ENCODE measurements at regions not wholly inside any gene's neighbourhood (a gene's known extent, or its start where the extent isn't known, plus 50 kb on each side); places are given as distances from the start of the nearest gene placed in this dataset.
"Not testable (repeated sequence)": the region's sequence is repeated elsewhere in the genome, so short reads cannot be mapped to it uniquely, and the experiment has no call there.

DNA sequence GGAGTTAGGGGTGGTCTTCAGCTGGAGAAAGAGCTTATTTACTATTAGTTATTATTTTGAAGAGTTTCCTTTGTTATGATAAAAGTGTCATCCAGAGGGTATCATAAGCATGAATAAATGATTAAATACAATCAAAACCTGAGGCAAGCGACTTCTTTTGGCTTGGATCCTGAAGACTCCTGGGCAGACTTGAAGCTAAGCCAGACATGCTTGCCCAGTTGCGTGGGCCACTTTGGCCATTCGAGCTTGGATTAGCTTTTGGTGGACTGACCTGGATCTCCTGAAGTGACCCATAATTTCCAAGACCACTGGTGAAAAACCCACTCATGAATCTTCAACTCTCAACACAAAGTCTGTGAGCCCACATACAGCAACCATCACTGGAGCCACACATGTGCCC lies 335.8 kb downstream of the NR2F1-AS1 start:
- DNase-seq, result no peak
- in situ Hi-C loops (cut with MboI; ENCODE audit: low pct_unique_long_range_greater_than_20kb, low sequenced_read_pairs), result no loop called here

DNA sequence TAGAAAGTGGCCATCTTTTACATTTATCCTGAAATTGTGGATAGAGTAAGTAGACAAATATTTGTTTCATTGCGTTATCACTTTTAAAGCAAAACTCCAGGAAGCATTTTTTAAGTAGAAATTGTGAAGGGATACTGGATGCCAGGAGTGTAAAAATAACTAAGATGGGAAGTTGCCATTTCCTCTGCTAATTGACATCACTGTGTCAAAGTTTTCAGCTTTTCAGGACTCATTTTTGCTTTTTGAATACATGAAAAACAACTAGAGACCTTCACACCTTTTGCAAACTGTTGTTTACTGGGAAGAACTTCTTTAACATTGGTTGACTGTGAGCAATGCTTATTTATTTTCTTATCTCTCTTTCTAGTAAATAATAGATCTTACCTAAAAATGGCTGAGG lies 337.5 kb downstream of the NR2F1-AS1 start:
- DNase-seq, result no peak
- in situ Hi-C loops (cut with MboI; ENCODE audit: low pct_unique_long_range_greater_than_20kb, low sequenced_read_pairs), result no loop called here

DNA sequence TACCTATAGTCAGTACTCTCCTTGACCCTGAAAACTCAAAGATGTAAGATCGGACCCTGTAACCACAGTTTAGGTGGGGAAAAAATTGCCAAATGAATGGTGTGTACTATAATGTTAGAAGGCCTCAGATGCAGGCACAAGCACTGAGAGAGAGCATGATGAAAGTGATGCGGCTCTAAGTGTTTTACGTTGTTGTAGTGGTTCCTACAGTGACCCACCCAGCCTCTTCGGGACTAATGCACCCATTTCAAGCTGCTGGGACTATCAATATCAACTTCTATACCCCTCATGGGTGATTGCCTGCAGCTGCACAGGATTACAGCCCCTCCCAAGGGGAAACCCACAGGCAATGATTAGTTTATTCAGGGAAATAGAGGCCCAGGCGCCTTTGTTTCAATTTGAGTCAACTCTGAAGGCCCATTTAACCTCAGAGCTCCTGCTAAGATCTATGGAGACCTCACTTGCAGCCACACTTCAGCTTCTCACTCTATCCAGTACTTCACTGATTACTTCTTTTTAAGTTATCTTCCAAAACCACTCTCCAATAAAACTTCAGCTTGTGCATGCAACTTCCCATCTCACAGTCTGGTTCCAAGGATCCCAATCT lies 340.7 kb downstream of the NR2F1-AS1 start:
- in situ Hi-C loops (cut with MboI; ENCODE audit: low pct_unique_long_range_greater_than_20kb, low sequenced_read_pairs), result no loop called here
- DNase-seq, result no peak

DNA sequence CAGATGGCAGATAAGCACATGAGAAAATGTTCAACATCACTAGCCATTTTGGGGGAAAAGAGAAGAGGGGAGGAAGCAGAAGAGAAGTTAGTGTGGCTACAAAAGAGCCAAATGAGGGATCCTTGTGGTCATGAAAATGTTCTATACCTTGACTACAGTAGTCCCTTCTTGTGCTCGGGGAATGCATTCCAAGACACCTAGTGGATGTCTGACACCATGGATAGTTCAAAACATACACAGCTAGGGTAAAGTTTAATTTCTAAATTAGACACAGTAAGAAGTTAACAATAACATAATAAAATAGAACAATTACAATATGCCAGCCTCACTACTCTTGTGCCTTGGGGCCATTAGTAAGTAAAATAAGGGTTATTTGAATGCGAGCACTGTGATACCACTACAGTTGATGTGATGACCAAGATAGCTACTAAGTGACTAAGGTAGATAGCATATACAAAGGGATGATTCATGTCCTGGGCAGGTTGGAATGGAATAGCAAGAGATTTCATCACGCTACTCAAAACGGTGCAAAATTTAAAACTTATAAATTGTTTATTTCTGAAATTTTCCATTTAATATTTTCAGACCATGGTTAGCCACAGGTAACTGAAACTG lies 344.1 kb downstream of the NR2F1-AS1 start:
- in situ Hi-C loops (cut with MboI; ENCODE audit: low pct_unique_long_range_greater_than_20kb, low sequenced_read_pairs), result no loop called here
- no peak for DNase-seq

DNA sequence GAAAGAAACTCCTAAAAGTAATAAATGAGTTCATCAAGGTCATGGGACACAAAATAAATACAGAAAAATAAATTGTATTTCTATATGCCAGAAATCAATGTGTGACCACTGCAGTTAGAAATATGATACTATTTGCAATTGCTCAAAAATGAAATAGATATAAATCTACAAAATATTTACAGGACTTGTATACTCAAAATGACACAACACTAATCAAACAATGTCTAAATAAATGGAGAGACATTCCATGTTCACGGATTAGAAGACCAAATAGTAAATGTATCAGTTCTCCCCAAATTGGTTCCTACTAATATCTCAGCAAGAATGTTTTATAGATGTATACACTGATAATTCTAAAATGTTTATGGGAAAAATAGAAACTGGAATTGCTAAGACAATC lies 345.3 kb downstream of the NR2F1-AS1 start:
- in situ Hi-C loops (cut with MboI; ENCODE audit: low pct_unique_long_range_greater_than_20kb, low sequenced_read_pairs), result no loop called here
- no peak for DNase-seq

GRCh38 chr5:93226202-93226735 lies 354.8 kb downstream of the NR2F1-AS1 start:
- in situ Hi-C loops (cut with MboI; ENCODE audit: low pct_unique_long_range_greater_than_20kb, low sequenced_read_pairs), result no loop called here
- DNase-seq, result no peak

DNA sequence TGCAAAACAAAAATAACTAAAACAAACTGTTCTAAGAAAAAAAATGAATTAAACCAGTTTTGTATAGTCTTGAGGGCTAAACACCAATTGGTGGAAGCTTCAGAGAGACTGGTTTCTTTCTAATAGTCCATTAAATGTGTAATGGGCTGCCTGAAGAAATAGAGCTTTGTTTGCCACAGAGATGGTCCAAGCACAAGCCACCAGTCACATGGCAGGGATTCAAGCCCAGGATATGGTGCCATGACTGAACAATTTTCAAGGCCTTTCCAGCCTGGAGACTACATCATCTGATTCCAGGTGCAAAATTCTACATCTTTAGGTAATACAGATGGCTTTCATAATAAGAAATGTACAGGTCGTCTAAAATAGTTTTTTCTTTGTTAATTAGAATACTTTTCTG lies 355.3 kb downstream of the NR2F1-AS1 start:
- DNase-seq, result no peak
- in situ Hi-C loops (cut with MboI; ENCODE audit: low pct_unique_long_range_greater_than_20kb, low sequenced_read_pairs), result no loop called here

DNA sequence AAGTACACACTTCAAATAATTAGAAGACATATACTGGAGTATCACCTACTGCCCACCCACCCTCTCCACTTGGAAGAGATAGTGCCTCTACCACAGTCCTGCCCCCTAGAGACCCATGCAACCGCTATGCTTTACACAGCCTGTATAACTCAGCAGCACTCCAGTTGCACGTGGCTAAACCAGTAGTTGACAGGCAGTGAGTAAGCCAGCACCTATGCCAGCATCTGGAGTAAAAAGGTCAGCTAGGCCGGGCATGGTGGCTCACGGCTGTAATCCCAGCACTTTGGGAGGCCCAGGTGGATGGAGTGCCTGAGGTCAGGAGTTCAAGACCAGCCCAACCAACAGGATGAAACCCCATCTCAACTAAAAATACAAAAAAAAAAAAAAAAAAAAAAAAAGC lies 356.4 kb downstream of the NR2F1-AS1 start:
- no peak for DNase-seq
- in situ Hi-C loops (cut with MboI; ENCODE audit: low pct_unique_long_range_greater_than_20kb, low sequenced_read_pairs), result no loop called here

- in situ Hi-C loops (cut with MboI; ENCODE audit: low pct_unique_long_range_greater_than_20kb, low sequenced_read_pairs), result no loop called here
Observed at GRCh38 chr5:93221773-93222172, 359.2 kb downstream of the NR2F1-AS1 start.

DNA sequence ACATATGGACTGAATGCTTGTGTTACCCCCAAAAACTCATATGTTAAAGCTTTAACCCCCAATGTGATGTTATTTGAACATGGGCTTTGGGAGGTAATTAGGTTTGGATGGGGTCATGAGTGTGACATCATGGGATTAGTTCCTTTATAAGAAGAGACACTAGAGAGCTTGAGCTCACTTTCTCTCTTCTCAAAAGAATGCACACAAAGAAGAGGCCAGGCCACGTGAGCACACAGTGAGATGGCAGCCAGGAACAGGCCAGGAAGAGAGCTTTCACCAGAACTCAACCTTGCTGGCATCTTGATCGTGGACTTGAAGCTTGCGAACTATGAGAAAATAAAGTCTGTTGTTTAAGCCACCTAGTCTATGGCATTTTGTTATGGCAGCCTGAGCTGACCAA lies 360.6 kb downstream of the NR2F1-AS1 start:
- no peak for DNase-seq
- in situ Hi-C loops (cut with MboI; ENCODE audit: low pct_unique_long_range_greater_than_20kb, low sequenced_read_pairs), result no loop called here

More at GRCh38 chr5:93221773-93222172, 359.2 kb downstream of the NR2F1-AS1 start:
- no peak for DNase-seq

GRCh38 chr5:93219641-93220145 lies 361.3 kb downstream of the NR2F1-AS1 start:
- in situ Hi-C loops (cut with MboI; ENCODE audit: low pct_unique_long_range_greater_than_20kb, low sequenced_read_pairs), result no loop called here
- no peak for DNase-seq

DNA sequence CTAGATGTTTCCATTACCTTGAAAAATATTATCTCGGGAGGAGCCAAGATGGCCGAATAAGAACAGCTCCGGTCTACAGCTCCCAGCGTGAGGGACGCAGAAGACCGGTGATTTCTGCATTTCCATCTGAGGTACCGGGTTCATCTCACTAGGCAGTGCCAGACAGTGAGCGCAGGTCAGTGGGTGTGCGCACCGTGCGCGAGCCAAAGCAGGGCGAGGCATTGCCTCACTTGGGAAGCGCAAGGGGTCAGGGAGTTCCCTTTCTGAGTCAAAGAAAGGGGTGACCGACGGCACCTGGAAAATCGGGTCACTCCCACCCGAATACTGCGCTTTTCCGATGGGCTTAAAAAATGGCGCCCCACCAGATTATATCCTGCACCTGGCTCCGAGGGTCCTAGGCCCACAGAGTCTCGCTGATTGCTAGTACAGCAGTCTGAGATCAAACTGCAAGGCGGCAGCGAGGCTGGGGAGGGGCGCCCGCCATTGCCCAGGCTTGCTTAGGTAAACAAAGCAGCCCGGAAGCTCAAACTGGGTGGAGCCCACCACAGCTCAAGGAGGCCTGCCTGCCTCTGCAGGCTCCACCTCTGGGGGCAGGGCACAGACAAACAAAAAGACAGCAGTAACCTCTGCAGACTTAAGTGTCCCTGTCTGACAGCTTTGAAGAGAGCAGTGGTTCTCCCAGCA lies 367.8 kb downstream of the NR2F1-AS1 start:
- DNase-seq; in situ Hi-C loops (cut with MboI; ENCODE audit: low pct_unique_long_range_greater_than_20kb, low sequenced_read_pairs): not testable (repeated sequence)

- in situ Hi-C loops (cut with MboI; ENCODE audit: low pct_unique_long_range_greater_than_20kb, low sequenced_read_pairs), result no loop called here
- DNase-seq, result no peak
Observed at GRCh38 chr5:93209476-93209875, 371.5 kb downstream of the NR2F1-AS1 start.

GRCh38 chr5:93208141-93208751 lies 372.8 kb downstream of the NR2F1-AS1 start:
- in situ Hi-C loops (cut with MboI; ENCODE audit: low pct_unique_long_range_greater_than_20kb, low sequenced_read_pairs), result no loop called here
- DNase-seq, result no peak

GRCh38 chr5:93206203-93206602 lies 374.8 kb downstream of the NR2F1-AS1 start:
- DNase-seq, result no peak
- in situ Hi-C loops (cut with MboI; ENCODE audit: low pct_unique_long_range_greater_than_20kb, low sequenced_read_pairs), result no loop called here

- in situ Hi-C loops (cut with MboI; ENCODE audit: low pct_unique_long_range_greater_than_20kb, low sequenced_read_pairs), result no loop called here
- DNase-seq, result no peak
Observed at GRCh38 chr5:93201061-93201460, 380.0 kb downstream of the NR2F1-AS1 start.

GRCh38 chr5:93196986-93197385 lies 384.0 kb downstream of the NR2F1-AS1 start:
- in situ Hi-C loops (cut with MboI; ENCODE audit: low pct_unique_long_range_greater_than_20kb, low sequenced_read_pairs), result no loop called here
- no peak for DNase-seq

GRCh38 chr5:93193431-93194347 lies 387.3 kb downstream of the NR2F1-AS1 start:
- DNase-seq, result no peak
- in situ Hi-C loops (cut with MboI; ENCODE audit: low pct_unique_long_range_greater_than_20kb, low sequenced_read_pairs), result no loop called here

- in situ Hi-C loops (cut with MboI; ENCODE audit: low pct_unique_long_range_greater_than_20kb, low sequenced_read_pairs), result no loop called here
- DNase-seq, result no peak
Observed at GRCh38 chr5:93192683-93193082, 388.3 kb downstream of the NR2F1-AS1 start.

All from KBM-7 (cell line).